SH-SY5Y (cell line): ENCODE measurements at regions not wholly inside any gene's neighbourhood (a gene's known extent, or its start where the extent isn't known, plus 50 kb on each side); places are given as distances from the start of the nearest gene placed in this dataset.

Experiments used
- GATA2 ChIP-seq: IDR thresholded peaks from 2 replicates; pipeline ENCODE4 v1.6.1; 2011; ENCODE audit warnings: mild to moderate bottlenecking, low read depth, low read length
- GATA3 ChIP-seq: IDR thresholded peaks from 2 replicates; pipeline ENCODE4 v1.6.1; 2011; ENCODE audit warnings: low read depth, mild to moderate bottlenecking, low read length, moderate library complexity

DNA sequence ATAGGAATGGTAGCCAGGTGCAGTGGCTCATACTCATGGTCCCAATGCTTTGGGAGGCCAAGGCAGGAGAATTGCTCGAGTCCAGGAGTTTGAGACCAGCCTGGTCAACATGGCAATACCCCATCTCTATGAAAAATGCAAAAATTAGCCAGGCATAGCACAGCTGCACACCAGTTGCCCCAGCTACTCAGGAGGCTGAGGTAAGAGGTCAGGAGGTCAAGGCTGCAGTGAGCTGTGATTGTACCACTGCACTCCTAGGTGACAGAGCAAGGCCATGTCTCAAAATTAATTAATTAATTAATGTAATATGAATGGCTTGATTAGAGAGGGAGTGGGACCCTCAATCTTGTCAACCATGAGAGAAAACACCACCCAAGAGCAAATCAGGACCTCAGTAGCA, 198.7 kb upstream of the DUSP10 start:
- TF ChIP-seq GATA3 (no peak), GATA2 (no peak)

DNA sequence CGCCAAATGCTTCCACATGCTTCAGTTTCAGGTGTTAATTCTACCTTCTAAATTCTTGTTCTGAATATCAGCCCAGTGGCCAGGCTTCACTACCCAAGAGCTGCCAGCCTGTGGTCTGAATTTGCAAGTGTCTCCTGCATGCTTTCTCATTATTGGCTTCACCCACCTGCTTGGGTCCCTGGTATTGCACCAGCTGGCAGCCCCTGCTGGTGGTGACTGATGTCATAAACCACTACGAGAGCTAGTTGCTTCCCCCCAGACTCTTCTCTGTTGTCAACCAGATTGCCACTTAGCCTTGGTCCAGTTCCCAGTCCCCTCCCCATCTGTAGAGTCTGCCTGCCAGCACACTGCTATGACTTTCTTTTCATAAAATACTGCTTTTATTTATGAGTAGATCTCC, 197.7 kb upstream of the DUSP10 start:
- TF ChIP-seq GATA3: no peak
- no peak for TF ChIP-seq GATA2

DNA sequence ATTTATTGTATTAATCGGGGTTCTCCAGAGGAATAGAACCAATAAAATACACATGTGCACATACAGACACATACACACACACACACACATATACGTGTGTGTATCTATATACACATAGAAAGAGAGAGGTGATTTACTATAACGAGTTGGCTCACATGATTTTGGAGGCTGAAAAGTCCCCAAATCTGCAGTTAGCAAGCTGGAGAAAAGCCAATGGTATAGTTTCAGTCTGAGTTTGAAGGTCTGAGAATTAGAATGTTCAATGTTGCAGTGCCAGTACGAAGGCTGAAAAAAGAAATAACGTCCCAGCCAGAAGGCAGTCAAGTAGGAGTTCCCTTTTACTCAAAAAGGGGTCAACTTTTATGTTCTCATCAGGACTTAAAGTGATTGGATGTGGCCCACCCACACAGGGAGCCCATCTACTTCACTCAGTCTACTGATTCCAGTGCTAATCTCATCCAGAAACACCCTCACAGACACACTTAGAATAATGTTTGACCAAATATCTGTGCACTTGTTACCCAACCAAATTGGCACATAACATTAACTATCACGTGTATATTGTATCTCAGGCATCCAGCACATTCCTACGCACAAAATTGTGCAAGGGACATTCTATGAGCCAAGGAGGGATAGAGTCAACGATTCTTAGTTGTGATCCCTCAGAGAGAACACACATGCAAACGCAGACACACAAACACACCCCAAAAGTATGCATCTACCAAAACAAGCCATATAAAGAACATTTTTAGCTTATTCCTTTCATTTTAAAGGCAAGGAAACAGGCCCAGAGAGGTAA, 195.5 kb upstream of the DUSP10 start:
- TF ChIP-seq GATA3: no peak
- no peak for TF ChIP-seq GATA2

DNA sequence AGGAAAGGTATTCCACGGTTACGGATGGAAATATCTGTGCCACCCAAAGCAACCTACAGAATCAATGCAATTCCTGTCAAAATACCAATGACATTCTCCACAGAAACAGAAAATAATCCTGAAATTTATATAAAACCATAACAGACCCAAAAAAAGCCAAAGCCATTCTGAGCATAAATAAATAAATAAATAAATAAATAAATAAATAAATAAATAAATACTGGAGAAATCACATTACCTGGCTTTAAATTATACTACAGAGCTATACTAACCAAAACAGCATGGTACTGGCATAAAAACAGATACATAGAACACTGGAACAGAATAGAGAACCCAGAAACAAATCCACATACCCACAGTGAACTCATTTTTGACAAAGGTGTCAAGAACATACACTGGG, 191.9 kb upstream of the DUSP10 start:
- TF ChIP-seq GATA3 (no peak), GATA2 (no peak)

DNA sequence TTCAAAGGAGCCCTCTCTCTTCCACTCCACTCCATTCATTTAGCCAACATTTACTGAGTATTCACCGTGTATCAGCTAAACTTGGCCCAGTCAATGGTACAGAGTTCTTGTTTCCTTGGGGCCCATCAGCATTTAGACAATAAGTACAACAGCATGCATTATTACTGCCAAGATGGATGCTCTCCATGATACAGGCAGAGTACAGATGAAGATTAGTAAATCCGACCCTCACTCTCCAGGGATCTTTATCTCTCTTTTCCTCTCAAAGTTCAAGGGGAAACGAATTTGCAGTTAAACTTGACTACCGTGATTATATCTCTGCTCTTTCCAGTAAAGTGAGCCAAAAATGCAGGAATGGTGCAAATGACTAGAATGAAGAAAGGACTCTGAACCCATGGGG, 184.6 kb upstream of the DUSP10 start:
- no peak for TF ChIP-seq GATA2
- TF ChIP-seq GATA3: no peak

DNA sequence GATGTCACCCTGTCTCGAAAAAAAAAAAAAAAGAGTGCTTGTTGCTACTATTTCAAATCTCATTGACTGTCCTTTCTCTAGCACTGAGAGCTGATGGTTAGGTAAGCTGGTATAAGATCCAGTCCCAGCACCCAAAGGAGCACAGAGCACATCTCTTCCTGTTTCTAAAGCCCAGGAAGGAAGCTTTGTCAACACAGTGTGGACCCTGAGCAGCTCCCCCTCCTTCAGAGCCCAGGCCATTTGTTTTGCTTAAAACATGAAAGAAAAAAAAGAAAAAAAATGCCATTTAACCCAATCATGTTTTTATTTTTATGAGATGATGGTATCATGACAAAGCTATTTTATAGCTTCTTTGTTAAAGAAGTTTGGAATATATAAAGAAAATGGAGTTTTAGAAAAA, 184.1 kb upstream of the DUSP10 start:
- no peak for TF ChIP-seq GATA3

DNA sequence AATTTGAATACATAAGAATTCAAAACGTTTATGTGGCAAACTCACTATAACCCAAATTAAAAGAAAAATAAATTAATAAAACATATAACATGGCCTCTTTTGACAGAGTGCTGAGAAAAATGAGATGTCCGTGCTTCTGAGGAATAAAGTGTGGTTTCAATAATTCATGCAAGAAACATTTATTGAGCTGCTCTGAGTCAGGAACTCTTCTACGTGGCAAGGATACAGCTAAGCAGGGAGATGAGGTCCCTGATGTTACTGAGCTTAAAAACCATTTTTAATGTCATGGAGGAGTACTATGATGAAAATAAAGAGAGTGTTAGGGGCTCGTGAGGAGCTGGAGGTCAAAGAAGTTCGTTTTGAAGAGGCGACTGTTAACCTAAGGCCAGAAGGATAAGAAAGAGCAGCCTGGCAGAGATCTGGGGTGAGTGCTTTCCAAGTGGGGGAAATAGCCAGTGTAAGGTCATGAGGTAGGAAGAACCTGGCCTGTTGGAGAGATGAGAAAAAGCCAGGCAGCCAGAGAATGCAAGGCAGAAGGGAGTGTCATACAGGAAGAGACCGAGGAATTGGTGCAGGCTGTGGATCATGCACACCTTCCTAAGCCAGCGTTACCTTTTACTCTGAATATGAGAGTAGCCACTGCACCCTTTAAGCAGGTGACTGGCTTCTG, 182.2 kb upstream of the DUSP10 start:
- TF ChIP-seq GATA2: no peak
- TF ChIP-seq GATA3: no peak

DNA sequence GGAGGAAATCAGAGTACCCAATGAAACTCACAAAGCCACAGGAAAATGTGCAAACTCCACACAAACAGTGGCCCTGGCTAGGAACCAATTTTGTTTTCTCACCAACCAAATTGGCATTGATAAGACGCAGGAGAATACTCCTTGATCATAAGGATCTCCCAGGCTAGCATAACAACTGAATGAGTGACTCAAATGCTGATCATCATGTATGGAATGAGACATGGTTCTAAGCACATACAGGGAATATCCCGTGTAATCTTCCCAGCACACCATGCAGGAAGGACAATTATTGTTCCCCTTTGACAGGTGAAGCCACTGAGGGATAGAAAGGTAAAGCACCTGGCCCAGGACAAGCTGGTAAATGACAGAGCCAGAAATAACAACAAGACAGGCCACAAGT, 180.0 kb upstream of the DUSP10 start:
- TF ChIP-seq GATA2 (no peak), GATA3 (no peak)

DNA sequence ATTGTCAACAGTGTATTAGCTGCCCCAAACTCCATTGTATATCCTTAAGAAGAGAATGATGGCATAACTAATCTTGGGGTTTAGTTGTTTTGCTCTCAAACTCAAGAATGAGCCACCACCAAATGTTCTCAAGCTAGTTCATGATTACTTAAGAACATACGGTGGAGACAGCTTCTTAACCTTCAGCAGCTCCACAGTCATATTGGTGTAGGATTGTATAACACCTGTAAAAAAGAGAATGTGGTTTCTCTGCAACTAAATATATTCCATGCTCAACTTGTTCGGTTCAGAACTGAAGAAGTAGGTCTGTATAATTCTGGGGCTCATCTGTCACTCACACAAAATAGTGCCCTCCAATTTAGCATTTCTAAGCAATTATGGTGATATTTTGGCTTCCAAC, 177.9 kb upstream of the DUSP10 start:
- TF ChIP-seq GATA3 (no peak), GATA2 (no peak)

DNA sequence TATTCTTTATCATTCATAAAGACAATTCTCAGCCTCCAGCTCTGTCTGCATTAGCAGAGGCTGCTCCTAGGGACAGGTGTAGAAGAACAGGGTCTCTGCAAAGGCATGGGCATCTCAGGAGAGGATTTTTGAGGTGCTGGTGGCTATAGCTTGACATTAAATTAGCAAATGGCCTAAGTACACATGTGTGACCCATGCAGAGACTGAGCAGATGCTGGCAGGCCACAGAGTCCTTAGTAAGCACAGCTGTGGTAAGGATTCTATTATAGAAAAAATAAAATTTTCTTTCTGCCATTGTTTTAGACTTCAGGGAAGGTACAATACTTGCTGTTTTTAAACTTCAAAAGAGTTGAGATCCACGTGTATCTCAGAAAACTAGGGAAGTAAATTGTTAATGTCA, 177.5 kb upstream of the DUSP10 start:
- TF ChIP-seq GATA2 (no peak), GATA3 (no peak)

DNA sequence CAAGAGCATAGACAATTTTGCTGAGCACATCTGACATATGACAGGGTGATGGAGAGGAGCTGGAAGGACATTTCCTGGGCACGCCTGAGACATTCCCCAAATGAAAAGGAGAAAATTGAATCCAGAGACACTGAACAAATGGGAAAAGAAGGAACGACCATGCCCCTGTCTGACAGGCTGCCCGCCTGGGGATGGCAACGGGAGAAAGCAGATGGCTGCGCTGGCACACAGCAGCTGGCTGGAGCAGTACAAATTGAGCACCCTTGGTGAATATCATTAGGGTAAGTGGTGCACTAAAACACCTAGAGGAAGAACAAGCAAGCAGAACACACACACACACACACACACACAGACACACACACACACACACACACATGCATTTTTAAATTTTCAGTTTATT, 174.3 kb upstream of the DUSP10 start:
- no peak for TF ChIP-seq GATA3

DNA sequence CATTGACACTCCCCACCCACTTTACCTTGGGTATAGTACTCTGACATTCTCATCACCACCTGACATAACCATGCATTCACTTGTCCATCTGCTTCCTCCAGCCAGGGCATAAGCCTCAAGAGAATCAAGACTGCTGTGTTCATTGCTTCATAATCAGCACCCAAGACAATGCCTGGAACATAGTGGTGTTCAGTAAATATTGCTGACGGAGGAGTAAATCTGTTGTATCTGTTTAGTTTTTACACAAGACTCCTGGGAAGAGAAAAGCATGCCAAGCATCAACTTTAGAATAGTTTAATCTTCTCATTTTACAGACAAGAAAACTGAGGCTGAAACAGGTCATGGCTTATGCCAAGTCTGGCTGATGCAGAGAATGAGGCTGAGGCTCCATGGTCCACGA, 173.9 kb upstream of the DUSP10 start:
- TF ChIP-seq GATA3 (no peak), GATA2 (no peak)

DNA sequence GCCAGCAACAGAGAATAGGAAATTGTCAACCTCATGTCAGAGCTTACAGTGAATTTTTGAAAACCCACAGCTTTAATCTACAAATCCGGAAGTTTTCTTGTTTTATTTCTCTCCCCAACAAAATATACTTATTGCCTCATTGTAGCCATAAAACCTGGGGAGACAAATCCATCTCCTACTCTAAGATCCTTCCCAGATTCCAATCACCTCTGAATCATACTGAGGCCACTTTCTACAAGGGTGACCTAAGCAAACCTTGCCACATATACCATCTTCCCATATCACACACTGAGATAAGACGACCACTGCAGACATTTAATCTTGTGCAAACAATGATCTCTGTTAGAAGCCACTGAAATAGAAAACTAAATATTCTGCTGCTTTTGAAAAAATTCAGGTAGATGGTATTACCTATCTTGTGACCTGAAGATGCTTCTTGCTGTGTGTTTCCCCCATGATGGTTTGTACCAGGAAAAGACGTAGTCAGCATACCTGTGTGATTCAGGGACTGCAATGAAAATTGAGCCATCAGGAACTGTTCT, 171.5 kb upstream of the DUSP10 start:
- TF ChIP-seq GATA3 (no peak), GATA2 (no peak)

DNA sequence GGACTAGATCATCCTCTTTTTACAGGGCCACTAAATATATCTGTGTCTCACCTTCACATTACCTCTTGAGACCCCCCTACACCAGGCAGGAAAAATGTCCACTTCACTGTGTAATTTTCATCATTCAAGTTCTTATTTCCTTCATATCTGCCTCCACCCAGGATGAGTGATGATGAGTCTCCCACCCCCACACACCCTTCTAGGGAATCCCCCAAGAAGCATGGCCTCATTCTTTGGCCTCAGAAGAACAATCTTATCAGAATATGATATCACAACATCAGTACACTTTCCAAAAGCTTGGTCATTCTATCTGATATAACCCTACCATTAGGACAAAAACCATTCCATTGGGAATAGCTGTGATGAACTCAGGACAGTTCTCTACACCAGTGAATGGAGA, 170.3 kb upstream of the DUSP10 start:
- TF ChIP-seq GATA2: no peak
- no peak for TF ChIP-seq GATA3

DNA sequence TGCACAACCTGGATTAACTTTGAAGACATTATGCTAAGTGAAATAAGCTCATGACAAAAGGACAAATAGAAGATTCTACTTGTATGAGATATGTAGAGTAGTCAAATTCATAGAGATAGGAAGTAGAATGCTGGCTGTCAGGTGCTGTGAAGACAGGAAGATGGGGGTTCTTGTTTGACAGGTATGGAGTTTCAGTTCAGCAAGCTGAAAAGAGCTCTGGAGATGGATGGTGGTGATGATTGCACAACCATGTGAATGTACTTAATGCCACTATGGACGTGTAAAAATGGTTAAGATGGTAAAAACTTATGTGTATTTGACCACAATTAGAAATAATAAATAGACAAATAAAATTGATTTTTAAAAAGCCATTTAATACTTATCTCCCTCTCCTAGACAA, 169.8 kb upstream of the DUSP10 start:
- TF ChIP-seq GATA3 (no peak), GATA2 (no peak)

DNA sequence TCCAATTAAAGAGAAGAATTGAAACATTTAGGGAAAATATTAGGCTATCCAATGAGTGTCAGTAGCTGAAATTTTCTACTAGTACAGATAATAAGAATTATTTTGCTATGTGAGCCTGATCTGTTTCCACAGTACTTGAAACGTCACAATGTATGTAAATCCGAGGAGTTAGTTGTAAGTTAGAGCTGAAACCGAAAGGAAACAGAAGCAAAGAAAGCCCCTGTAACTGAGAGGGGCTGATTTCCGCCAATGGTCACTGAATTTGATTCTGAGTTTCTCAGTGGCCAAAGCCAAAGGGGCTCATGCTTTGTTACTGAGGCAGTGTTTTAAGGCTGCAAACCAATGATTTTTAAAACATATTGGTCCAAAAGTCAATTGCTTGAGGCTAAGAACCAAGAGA, 168.3 kb upstream of the DUSP10 start:
- TF ChIP-seq GATA3 (no peak), GATA2 (no peak)
